T-helper 17 cell (primary cell): ENCODE measurements at regions not wholly inside any gene's neighbourhood (a gene's known extent, or its start where the extent isn't known, plus 50 kb on each side); places are given as distances from the start of the nearest gene placed in this dataset.

ENCODE experiments used
- ATAC-seq: fragments of 150-1000 bp; cut with Tn5 transposase; 2 replicates; pipeline ENCODE4 v1.10.0; 2021; ENCODE audit warnings: mild to moderate bottlenecking, moderate library complexity
- DNase-seq, 3 donors: peaks; one replicate each; pipeline versions ENCODE4 v3.0.0 to v3.0.0-alpha.2; 2020 to 2021
- H3K9me3 ChIP-seq: one replicate; pipeline ENCODE4 v1.7.0; 2013; ENCODE audit warnings: low read length, mild to moderate bottlenecking; ENCODE audit not compliant: control insufficient read depth, poor library complexity, severe bottlenecking
- H3K27ac Mint-ChIP-seq: one replicate; pipeline ENCODE4 v1.8.0; 2022; ENCODE audit warnings: mild to moderate bottlenecking, moderate library complexity, mixed read lengths
- H3K27me3 Mint-ChIP-seq: one replicate; pipeline ENCODE4 v1.8.0; 2022; ENCODE audit warnings: mixed read lengths
- H3K36me3 Mint-ChIP-seq: one replicate; pipeline ENCODE4 v1.8.0; 2022; ENCODE audit warnings: low read depth, mixed read lengths
- H3K4me1 Mint-ChIP-seq: one replicate; pipeline ENCODE4 v1.8.0; 2022; ENCODE audit warnings: mild to moderate bottlenecking, mixed read lengths
- H3K4me3 Mint-ChIP-seq: one replicate; pipeline ENCODE4 v1.8.0; 2022; ENCODE audit warnings: mild to moderate bottlenecking, moderate library complexity, mixed read lengths

- H3K9me3 ChIP-seq = no peaks in the 10 kb centered on the region
- ATAC-seq (no peak), DNase-seq (no peak)
- Mint-ChIP-seq H3K36me3 (no peaks in the 10 kb centered on the region), H3K27ac (no peak overlapping the region), H3K4me3 (no peak overlapping the region), H3K27me3 (no peaks in the 10 kb centered on the region), H3K4me1 (no peaks in the 10 kb centered on the region)
These were observed 298.1 kb downstream of the TGFB2 start for GRCh38 chr1:218643281-218643680.

GRCh38 chr1:218643926-218644325 lies 298.8 kb downstream of the TGFB2 start:
- no peaks in the 10 kb centered on the region for H3K36me3 Mint-ChIP-seq
- DNase-seq = no peak
- no peak overlapping the region for H3K4me3 Mint-ChIP-seq
- no peak for ATAC-seq
- H3K27ac Mint-ChIP-seq = no peak overlapping the region
- H3K27me3 Mint-ChIP-seq = no peaks in the 10 kb centered on the region
- no peaks in the 10 kb centered on the region for H3K4me1 Mint-ChIP-seq
- no peaks in the 10 kb centered on the region for H3K9me3 ChIP-seq

- no peak for DNase-seq
- H3K9me3 ChIP-seq = no peaks in the 10 kb centered on the region
- Mint-ChIP-seq H3K36me3 (no peaks in the 10 kb centered on the region), H3K27ac (no peak overlapping the region), H3K4me1 (no peaks in the 10 kb centered on the region), H3K27me3 (no peaks in the 10 kb centered on the region), H3K4me3 (no peak overlapping the region)
- no peak for ATAC-seq
These were observed 301.2 kb downstream of the TGFB2 start for GRCh38 chr1:218646288-218646687.

- Mint-ChIP-seq H3K27ac (no peak overlapping the region), H3K4me3 (no peak overlapping the region), H3K4me1 (no peaks in the 10 kb centered on the region), H3K27me3 (peaks cover 4% of the 10 kb centered on the region), H3K36me3 (no peaks in the 10 kb centered on the region)
- no peaks in the 10 kb centered on the region for H3K9me3 ChIP-seq
- DNase-seq (no peak), ATAC-seq (no peak)
These were observed 311.3 kb downstream of the TGFB2 start for GRCh38 chr1:218656301-218657037.

GRCh38 chr1:218658269-218658668 lies 313.1 kb downstream of the TGFB2 start:
- H3K36me3 Mint-ChIP-seq = no peaks in the 10 kb centered on the region
- DNase-seq = no peak
- no peak overlapping the region for H3K27ac Mint-ChIP-seq
- no peaks in the 10 kb centered on the region for H3K4me1 Mint-ChIP-seq
- no peaks in the 10 kb centered on the region for H3K9me3 ChIP-seq
- peaks cover 4% of the 10 kb centered on the region for H3K27me3 Mint-ChIP-seq
- H3K4me3 Mint-ChIP-seq = no peak overlapping the region
- ATAC-seq = no peak

GRCh38 chr1:218658899-218659298 lies 313.8 kb downstream of the TGFB2 start:
- Mint-ChIP-seq H3K4me3 (no peak overlapping the region), H3K27me3 (peaks cover 4% of the 10 kb centered on the region), H3K36me3 (no peaks in the 10 kb centered on the region), H3K4me1 (no peaks in the 10 kb centered on the region), H3K27ac (no peak overlapping the region)
- DNase-seq = no peak
- no peaks in the 10 kb centered on the region for H3K9me3 ChIP-seq
- no peak for ATAC-seq

- Mint-ChIP-seq H3K36me3 (no peaks in the 10 kb centered on the region), H3K4me3 (no peak overlapping the region), H3K27me3 (peaks cover 4% of the 10 kb centered on the region), H3K27ac (no peak overlapping the region), H3K4me1 (no peaks in the 10 kb centered on the region)
- DNase-seq (no peak), ATAC-seq (no peak)
- H3K9me3 ChIP-seq = no peaks in the 10 kb centered on the region
These were observed 315.0 kb downstream of the TGFB2 start for GRCh38 chr1:218659911-218660677.

- ATAC-seq (no peak), DNase-seq (no peak)
- Mint-ChIP-seq H3K27ac (no peak overlapping the region), H3K4me1 (no peaks in the 10 kb centered on the region), H3K36me3 (no peaks in the 10 kb centered on the region), H3K4me3 (no peak overlapping the region), H3K27me3 (peaks cover 4% of the 10 kb centered on the region)
- H3K9me3 ChIP-seq = no peaks in the 10 kb centered on the region
These were observed 315.5 kb downstream of the TGFB2 start for GRCh38 chr1:218660678-218661053.

GRCh38 chr1:218661411-218661810 lies 316.3 kb downstream of the TGFB2 start:
- Mint-ChIP-seq H3K4me3 (no peak overlapping the region), H3K27me3 (peaks cover 4% of the 10 kb centered on the region), H3K4me1 (no peaks in the 10 kb centered on the region), H3K27ac (no peak overlapping the region), H3K36me3 (no peaks in the 10 kb centered on the region)
- ATAC-seq = no peak
- DNase-seq = no peak
- no peaks in the 10 kb centered on the region for H3K9me3 ChIP-seq

GRCh38 chr1:218664385-218665170 lies 319.4 kb downstream of the TGFB2 start:
- Mint-ChIP-seq H3K4me1 (no peaks in the 10 kb centered on the region), H3K4me3 (no peak overlapping the region), H3K27ac (no peak overlapping the region), H3K27me3 (no peaks in the 10 kb centered on the region), H3K36me3 (no peaks in the 10 kb centered on the region)
- no peaks in the 10 kb centered on the region for H3K9me3 ChIP-seq
- DNase-seq = no peak
- ATAC-seq = no peak

GRCh38 chr1:218665221-218665620 lies 320.1 kb downstream of the TGFB2 start:
- no peaks in the 10 kb centered on the region for H3K9me3 ChIP-seq
- no peak overlapping the region for H3K4me3 Mint-ChIP-seq
- H3K4me1 Mint-ChIP-seq = no peaks in the 10 kb centered on the region
- DNase-seq = no peak
- no peaks in the 10 kb centered on the region for H3K36me3 Mint-ChIP-seq
- no peaks in the 10 kb centered on the region for H3K27me3 Mint-ChIP-seq
- no peak for ATAC-seq
- H3K27ac Mint-ChIP-seq = no peak overlapping the region

GRCh38 chr1:218666263-218666662 lies 321.1 kb downstream of the TGFB2 start:
- no peaks in the 10 kb centered on the region for H3K4me1 Mint-ChIP-seq
- H3K27me3 Mint-ChIP-seq = no peaks in the 10 kb centered on the region
- H3K9me3 ChIP-seq = no peaks in the 10 kb centered on the region
- DNase-seq = no peak
- no peaks in the 10 kb centered on the region for H3K36me3 Mint-ChIP-seq
- ATAC-seq = no peak
- no peak overlapping the region for H3K4me3 Mint-ChIP-seq
- no peak overlapping the region for H3K27ac Mint-ChIP-seq

GRCh38 chr1:218667781-218668516 lies 322.8 kb downstream of the TGFB2 start:
- Mint-ChIP-seq H3K27ac (no peak overlapping the region), H3K4me1 (no peaks in the 10 kb centered on the region), H3K27me3 (no peaks in the 10 kb centered on the region), H3K36me3 (no peaks in the 10 kb centered on the region), H3K4me3 (no peak overlapping the region)
- no peaks in the 10 kb centered on the region for H3K9me3 ChIP-seq
- ATAC-seq (no peak), DNase-seq (no peak)
